ENCODE measurements at regions not wholly inside any gene's neighbourhood (a gene's known extent, or its start where the extent isn't known, plus 50 kb on each side); places are given as distances from the start of the nearest gene placed in this dataset.

- TF ChIP-seq, protein P1, sequence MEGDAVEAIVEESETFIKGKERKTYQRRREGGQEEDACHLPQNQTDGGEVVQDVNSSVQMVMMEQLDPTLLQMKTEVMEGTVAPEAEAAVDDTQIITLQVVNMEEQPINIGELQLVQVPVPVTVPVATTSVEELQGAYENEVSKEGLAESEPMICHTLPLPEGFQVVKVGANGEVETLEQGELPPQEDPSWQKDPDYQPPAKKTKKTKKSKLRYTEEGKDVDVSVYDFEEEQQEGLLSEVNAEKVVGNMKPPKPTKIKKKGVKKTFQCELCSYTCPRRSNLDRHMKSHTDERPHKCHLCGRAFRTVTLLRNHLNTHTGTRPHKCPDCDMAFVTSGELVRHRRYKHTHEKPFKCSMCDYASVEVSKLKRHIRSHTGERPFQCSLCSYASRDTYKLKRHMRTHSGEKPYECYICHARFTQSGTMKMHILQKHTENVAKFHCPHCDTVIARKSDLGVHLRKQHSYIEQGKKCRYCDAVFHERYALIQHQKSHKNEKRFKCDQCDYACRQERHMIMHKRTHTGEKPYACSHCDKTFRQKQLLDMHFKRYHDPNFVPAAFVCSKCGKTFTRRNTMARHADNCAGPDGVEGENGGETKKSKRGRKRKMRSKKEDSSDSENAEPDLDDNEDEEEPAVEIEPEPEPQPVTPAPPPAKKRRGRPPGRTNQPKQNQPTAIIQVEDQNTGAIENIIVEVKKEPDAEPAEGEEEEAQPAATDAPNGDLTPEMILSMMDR (conservative IDR thresholded peaks at IDR 0.05; ENCODE audit: low read depth in 2 of 2), result no peak
- TF ChIP-seq CREB1 (CRISPR knock-in tag; IDR thresholded peaks at IDR 0.05; ENCODE audit: low read depth), result no peak
- TF ChIP-seq, protein P2, sequence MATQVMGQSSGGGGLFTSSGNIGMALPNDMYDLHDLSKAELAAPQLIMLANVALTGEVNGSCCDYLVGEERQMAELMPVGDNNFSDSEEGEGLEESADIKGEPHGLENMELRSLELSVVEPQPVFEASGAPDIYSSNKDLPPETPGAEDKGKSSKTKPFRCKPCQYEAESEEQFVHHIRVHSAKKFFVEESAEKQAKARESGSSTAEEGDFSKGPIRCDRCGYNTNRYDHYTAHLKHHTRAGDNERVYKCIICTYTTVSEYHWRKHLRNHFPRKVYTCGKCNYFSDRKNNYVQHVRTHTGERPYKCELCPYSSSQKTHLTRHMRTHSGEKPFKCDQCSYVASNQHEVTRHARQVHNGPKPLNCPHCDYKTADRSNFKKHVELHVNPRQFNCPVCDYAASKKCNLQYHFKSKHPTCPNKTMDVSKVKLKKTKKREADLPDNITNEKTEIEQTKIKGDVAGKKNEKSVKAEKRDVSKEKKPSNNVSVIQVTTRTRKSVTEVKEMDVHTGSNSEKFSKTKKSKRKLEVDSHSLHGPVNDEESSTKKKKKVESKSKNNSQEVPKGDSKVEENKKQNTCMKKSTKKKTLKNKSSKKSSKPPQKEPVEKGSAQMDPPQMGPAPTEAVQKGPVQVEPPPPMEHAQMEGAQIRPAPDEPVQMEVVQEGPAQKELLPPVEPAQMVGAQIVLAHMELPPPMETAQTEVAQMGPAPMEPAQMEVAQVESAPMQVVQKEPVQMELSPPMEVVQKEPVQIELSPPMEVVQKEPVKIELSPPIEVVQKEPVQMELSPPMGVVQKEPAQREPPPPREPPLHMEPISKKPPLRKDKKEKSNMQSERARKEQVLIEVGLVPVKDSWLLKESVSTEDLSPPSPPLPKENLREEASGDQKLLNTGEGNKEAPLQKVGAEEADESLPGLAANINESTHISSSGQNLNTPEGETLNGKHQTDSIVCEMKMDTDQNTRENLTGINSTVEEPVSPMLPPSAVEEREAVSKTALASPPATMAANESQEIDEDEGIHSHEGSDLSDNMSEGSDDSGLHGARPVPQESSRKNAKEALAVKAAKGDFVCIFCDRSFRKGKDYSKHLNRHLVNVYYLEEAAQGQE (IDR thresholded peaks at IDR 0.05; ENCODE audit: unreplicated experiment), result no peak
Observed at GRCh38 chr17:22142091-22142490, 449.8 kb downstream of the KCNJ18 start.
